OCI-LY7 (cell line): ENCODE measurements at regions not wholly inside any gene's neighbourhood (a gene's known extent, or its start where the extent isn't known, plus 50 kb on each side); places are given as distances from the start of the nearest gene placed in this dataset.

Source experiments
- EZH2phosphoT487 ChIP-seq: fragments of 200-600 bp; sonication (generic); IDR thresholded peaks from 2 replicates; pipeline ENCODE4 v1.6.1; 2018; ENCODE audit warnings: low read depth, borderline replicate concordance, mild to moderate bottlenecking, mixed run types, antibody characterized with exemption, low read length, moderate library complexity, mixed read lengths
- TF ChIP-seq, protein P1 (sequence below): fragments of 200-600 bp; sonication (generic); conservative IDR thresholded peaks from 2 replicates; pipeline ENCODE4 v1.5.1; 2014; ENCODE audit warnings: mild to moderate bottlenecking, antibody characterized with exemption, low read length, moderate library complexity, mixed read lengths

DNA sequence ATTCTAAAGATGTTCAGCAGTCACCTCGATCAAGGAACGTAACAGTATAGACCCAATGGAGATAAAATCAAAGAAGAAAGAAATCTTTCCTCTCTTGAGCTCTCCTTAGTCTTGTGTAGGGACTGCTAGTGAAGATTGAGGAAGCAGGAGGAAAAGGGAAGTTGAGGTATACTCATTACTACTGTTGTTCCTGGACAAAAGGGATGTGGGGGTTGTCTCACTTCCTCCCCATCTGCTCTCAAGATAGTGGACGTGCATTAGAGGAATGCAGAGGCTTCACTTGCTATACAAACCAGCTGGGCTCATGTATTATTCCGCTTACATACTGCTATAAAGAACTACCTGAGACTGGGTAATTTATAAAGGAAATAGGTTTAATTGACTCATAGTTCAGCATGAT, 208.9 kb upstream of the ARHGEF9 start:
- TF ChIP-seq, protein P1, sequence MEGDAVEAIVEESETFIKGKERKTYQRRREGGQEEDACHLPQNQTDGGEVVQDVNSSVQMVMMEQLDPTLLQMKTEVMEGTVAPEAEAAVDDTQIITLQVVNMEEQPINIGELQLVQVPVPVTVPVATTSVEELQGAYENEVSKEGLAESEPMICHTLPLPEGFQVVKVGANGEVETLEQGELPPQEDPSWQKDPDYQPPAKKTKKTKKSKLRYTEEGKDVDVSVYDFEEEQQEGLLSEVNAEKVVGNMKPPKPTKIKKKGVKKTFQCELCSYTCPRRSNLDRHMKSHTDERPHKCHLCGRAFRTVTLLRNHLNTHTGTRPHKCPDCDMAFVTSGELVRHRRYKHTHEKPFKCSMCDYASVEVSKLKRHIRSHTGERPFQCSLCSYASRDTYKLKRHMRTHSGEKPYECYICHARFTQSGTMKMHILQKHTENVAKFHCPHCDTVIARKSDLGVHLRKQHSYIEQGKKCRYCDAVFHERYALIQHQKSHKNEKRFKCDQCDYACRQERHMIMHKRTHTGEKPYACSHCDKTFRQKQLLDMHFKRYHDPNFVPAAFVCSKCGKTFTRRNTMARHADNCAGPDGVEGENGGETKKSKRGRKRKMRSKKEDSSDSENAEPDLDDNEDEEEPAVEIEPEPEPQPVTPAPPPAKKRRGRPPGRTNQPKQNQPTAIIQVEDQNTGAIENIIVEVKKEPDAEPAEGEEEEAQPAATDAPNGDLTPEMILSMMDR, result no peak
- TF ChIP-seq EZH2phosphoT487, result no peak
